ENCODE measurements at regions not wholly inside any gene's neighbourhood (a gene's known extent, or its start where the extent isn't known, plus 50 kb on each side); places are given as distances from the start of the nearest gene placed in this dataset.

DNA sequence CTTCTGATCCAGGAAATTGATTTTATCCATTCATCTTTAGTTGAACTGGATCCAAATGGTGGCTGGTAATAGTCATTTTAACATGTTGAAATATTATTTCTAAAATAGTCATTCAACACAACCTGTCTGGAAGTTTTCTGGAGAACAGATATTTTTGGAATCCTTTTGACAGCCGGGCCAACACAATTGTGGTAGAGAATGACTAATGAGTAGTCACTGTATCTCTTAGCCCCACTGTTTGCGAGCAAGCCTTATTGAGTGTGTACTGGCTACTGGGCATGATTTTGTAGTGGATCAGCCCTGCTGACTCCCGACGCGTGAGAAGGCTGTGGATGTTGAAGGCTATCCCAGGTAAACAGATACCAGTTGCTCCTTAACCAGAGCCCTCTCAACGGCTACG is 383.4 kb downstream of the ZNF536 start:
- TF ChIP-seq GATA2 (IDR thresholded peaks at IDR 0.05; ENCODE audit: low read depth, low read length) = no peak
- no peak for TF ChIP-seq GATA3 (IDR thresholded peaks at IDR 0.05; ENCODE audit: low read depth, low read length)
